ENCODE measurements at regions not wholly inside any gene's neighbourhood (a gene's known extent, or its start where the extent isn't known, plus 50 kb on each side); places are given as distances from the start of the nearest gene placed in this dataset.
A peak's percentile ranks its signal among the peaks of the same experiment; 100 is the strongest.
"Not testable (repeated sequence)": the region's sequence is repeated elsewhere in the genome, so short reads cannot be mapped to it uniquely, and the experiment has no call there.

GRCh38 chr21:14058566-14058965 is 152.2 kb downstream of the LIPI start:
- no peaks in the 10 kb centered on the region for H3K4me1 ChIP-seq (ENCODE audit: insufficient read depth, low read length)
- H3K9me3 ChIP-seq (ENCODE audit: control insufficient read depth, insufficient read depth, low read length): no peaks in the 10 kb centered on the region
- no peaks in the 10 kb centered on the region for H3K36me3 ChIP-seq (ENCODE audit: insufficient read depth, low read length)
- no peak overlapping the region for H3K9ac ChIP-seq (ENCODE audit: low read depth, low read length)

GRCh38 chr21:14057841-14058481 is 152.8 kb downstream of the LIPI start:
- not testable (repeated sequence) for H3K4me1 ChIP-seq (ENCODE audit: insufficient read depth, low read length); H3K36me3 ChIP-seq (ENCODE audit: insufficient read depth, low read length); H3K9ac ChIP-seq (ENCODE audit: low read depth, low read length); H3K9me3 ChIP-seq (ENCODE audit: control insufficient read depth, insufficient read depth, low read length)

GRCh38 chr21:14057313-14057712 is 153.4 kb downstream of the LIPI start:
- no peak overlapping the region for H3K9ac ChIP-seq (ENCODE audit: low read depth, low read length)
- H3K36me3 ChIP-seq (ENCODE audit: insufficient read depth, low read length): no peaks in the 10 kb centered on the region
- H3K9me3 ChIP-seq (ENCODE audit: control insufficient read depth, insufficient read depth, low read length): no peaks in the 10 kb centered on the region
- H3K4me1 ChIP-seq (ENCODE audit: insufficient read depth, low read length): no peaks in the 10 kb centered on the region

GRCh38 chr21:14056771-14057191 is 154.0 kb downstream of the LIPI start:
- H3K4me1 ChIP-seq (ENCODE audit: insufficient read depth, low read length): no peaks in the 10 kb centered on the region
- no peaks in the 10 kb centered on the region for H3K9me3 ChIP-seq (ENCODE audit: control insufficient read depth, insufficient read depth, low read length)
- H3K36me3 ChIP-seq (ENCODE audit: insufficient read depth, low read length): no peaks in the 10 kb centered on the region
- no peak overlapping the region for H3K9ac ChIP-seq (ENCODE audit: low read depth, low read length)

GRCh38 chr21:14055746-14056515 is 154.8 kb downstream of the LIPI start:
- H3K9me3 ChIP-seq (ENCODE audit: control insufficient read depth, insufficient read depth, low read length); H3K4me1 ChIP-seq (ENCODE audit: insufficient read depth, low read length); H3K9ac ChIP-seq (ENCODE audit: low read depth, low read length); H3K36me3 ChIP-seq (ENCODE audit: insufficient read depth, low read length): not testable (repeated sequence)

- no peak overlapping the region for H3K9ac ChIP-seq (ENCODE audit: low read depth, low read length)
- H3K4me1 ChIP-seq (ENCODE audit: insufficient read depth, low read length): no peaks in the 10 kb centered on the region
- no peaks in the 10 kb centered on the region for H3K36me3 ChIP-seq (ENCODE audit: insufficient read depth, low read length)
- no peaks in the 10 kb centered on the region for H3K9me3 ChIP-seq (ENCODE audit: control insufficient read depth, insufficient read depth, low read length)
Observed at GRCh38 chr21:14054682-14055081, 156.1 kb downstream of the LIPI start.

GRCh38 chr21:14050121-14050520 is 160.6 kb downstream of the LIPI start:
- Histone ChIP-seq H3K4me1 (ENCODE audit: insufficient read depth, low read length) (no peaks in the 10 kb centered on the region), H3K9me3 (ENCODE audit: control insufficient read depth, insufficient read depth, low read length) (no peaks in the 10 kb centered on the region), H3K9ac (ENCODE audit: low read depth, low read length) (no peak overlapping the region), H3K36me3 (ENCODE audit: insufficient read depth, low read length) (no peaks in the 10 kb centered on the region)

- Histone ChIP-seq H3K4me1 (ENCODE audit: insufficient read depth, low read length) (no peaks in the 10 kb centered on the region), H3K36me3 (ENCODE audit: insufficient read depth, low read length) (no peaks in the 10 kb centered on the region), H3K9me3 (ENCODE audit: control insufficient read depth, insufficient read depth, low read length) (no peaks in the 10 kb centered on the region), H3K9ac (ENCODE audit: low read depth, low read length) (no peak overlapping the region)
Observed at GRCh38 chr21:14046401-14046800, 164.4 kb downstream of the LIPI start.

- no peaks in the 10 kb centered on the region for H3K9me3 ChIP-seq (ENCODE audit: control insufficient read depth, insufficient read depth, low read length)
- H3K36me3 ChIP-seq (ENCODE audit: insufficient read depth, low read length): no peaks in the 10 kb centered on the region
- H3K4me1 ChIP-seq (ENCODE audit: insufficient read depth, low read length): no peaks in the 10 kb centered on the region; the same call in 1 of the 2 replicates
- H3K9ac ChIP-seq (ENCODE audit: low read depth, low read length): no peak overlapping the region
Observed at GRCh38 chr21:14040386-14040785, 170.4 kb downstream of the LIPI start.

GRCh38 chr21:14028619-14029018 is 182.1 kb downstream of the LIPI start:
- not testable (repeated sequence) for H3K9me3 ChIP-seq (ENCODE audit: control insufficient read depth, insufficient read depth, low read length); H3K36me3 ChIP-seq (ENCODE audit: insufficient read depth, low read length); H3K4me1 ChIP-seq (ENCODE audit: insufficient read depth, low read length)
- H3K9ac ChIP-seq (ENCODE audit: low read depth, low read length): peak overlapping the region; percentile 21

GRCh38 chr21:14027235-14027869 is 183.4 kb downstream of the LIPI start:
- not testable (repeated sequence) for H3K9me3 ChIP-seq (ENCODE audit: control insufficient read depth, insufficient read depth, low read length); H3K36me3 ChIP-seq (ENCODE audit: insufficient read depth, low read length); H3K4me1 ChIP-seq (ENCODE audit: insufficient read depth, low read length)
- H3K9ac ChIP-seq (ENCODE audit: low read depth, low read length): peak overlapping the region; percentile 78

- H3K4me1 ChIP-seq (ENCODE audit: insufficient read depth, low read length): not testable (repeated sequence)
Observed at GRCh38 chr21:14020108-14020507, 190.6 kb downstream of the LIPI start.

GRCh38 chr21:14015841-14016240 is 194.9 kb downstream of the LIPI start:
- H3K36me3 ChIP-seq (ENCODE audit: insufficient read depth, low read length); H3K9ac ChIP-seq (ENCODE audit: low read depth, low read length); H3K9me3 ChIP-seq (ENCODE audit: control insufficient read depth, insufficient read depth, low read length); H3K4me1 ChIP-seq (ENCODE audit: insufficient read depth, low read length): not testable (repeated sequence)

More at GRCh38 chr21:14020108-14020507, 190.6 kb downstream of the LIPI start:
- H3K9ac ChIP-seq (ENCODE audit: low read depth, low read length); H3K9me3 ChIP-seq (ENCODE audit: control insufficient read depth, insufficient read depth, low read length); H3K36me3 ChIP-seq (ENCODE audit: insufficient read depth, low read length): not testable (repeated sequence)

GRCh38 chr21:14013623-14014498 is 196.9 kb downstream of the LIPI start:
- not testable (repeated sequence) for H3K9me3 ChIP-seq (ENCODE audit: control insufficient read depth, insufficient read depth, low read length); H3K36me3 ChIP-seq (ENCODE audit: insufficient read depth, low read length); H3K9ac ChIP-seq (ENCODE audit: low read depth, low read length); H3K4me1 ChIP-seq (ENCODE audit: insufficient read depth, low read length)

All from ES-I3 (cell line).